HG03159 (cell line): ENCODE measurements at regions not wholly inside any gene's neighbourhood (a gene's known extent, or its start where the extent isn't known, plus 50 kb on each side); places are given as distances from the start of the nearest gene placed in this dataset.

ENCODE experiments used
- ATAC-seq: cut with Tn5 transposase; IDR thresholded peaks from one replicate; pipeline ENCODE4 v1.9.1; 2021; ENCODE audit warnings: mild to moderate bottlenecking, moderate library complexity; ENCODE audit not compliant: unreplicated experiment

- no peak for ATAC-seq
These were observed 173.5 kb upstream of the KCNIP4 start for GRCh38 chr4:22122062-22122461.

GRCh38 chr4:22115262-22115661, 166.7 kb upstream of the KCNIP4 start:
- no peak for ATAC-seq

- ATAC-seq: no peak
These were observed 155.2 kb upstream of the KCNIP4 start for GRCh38 chr4:22103768-22104167.

DNA sequence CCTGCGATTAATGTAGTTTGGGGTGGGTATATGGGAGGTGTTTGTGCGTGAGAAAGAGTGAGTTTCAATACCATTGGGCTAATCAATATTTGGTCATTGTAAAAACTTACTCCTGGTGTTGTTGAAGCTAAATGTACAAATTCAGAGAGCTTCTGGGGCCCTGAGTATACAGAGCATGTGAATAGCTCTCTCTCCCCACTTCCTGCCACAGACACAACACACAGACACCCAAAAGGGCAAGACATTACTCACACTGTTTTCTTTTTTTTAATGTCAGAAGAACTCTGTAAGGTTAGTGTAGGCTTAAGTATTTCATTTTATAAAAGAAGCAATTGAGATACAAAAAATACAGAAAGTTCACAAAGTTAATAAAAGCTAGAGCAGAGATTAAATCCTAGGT, 151.3 kb upstream of the KCNIP4 start:
- no peak for ATAC-seq

GRCh38 chr4:22097596-22097995, 149.0 kb upstream of the KCNIP4 start:
- no peak for ATAC-seq

- ATAC-seq: no peak
These were observed 145.6 kb upstream of the KCNIP4 start for GRCh38 chr4:22094217-22094616.

DNA sequence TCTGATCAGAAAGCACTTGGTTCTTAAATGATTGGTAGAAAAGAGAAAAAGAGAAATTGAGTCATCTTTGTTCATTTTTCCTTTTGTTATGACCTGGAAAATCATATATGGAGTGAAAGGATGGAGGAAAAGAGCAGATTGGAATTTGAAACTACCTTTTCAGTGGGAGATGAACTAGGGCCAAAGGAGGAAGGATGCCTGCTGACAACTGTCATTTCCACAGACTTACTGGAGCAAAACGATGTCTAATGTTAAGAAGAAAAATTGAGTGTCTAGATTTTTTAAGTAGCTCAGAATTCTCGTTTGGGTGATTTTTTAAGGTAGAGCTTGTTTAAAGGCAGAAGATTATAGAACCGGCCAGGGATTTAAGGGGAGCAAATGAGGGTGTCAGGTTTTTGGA, 144.6 kb upstream of the KCNIP4 start:
- no peak for ATAC-seq

DNA sequence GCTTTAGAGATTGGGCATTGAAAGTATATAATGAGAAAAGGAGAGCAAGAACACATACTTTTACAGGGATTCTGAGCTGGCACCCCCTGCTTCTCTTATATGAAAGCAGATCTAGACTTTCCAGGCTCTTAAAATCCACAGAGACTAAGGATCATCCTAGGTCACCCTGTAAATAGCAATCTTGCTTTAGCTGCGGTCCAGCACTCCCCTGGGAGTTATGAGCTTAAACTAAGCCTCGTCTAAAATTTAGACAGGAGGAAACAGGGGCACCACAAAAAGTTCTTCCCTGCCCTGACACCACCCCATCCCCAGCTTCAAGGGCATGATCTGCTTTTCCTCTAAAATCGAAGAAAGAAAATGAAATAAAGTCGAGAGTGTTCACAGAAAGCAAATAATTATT, 143.3 kb upstream of the KCNIP4 start:
- ATAC-seq: no peak

DNA sequence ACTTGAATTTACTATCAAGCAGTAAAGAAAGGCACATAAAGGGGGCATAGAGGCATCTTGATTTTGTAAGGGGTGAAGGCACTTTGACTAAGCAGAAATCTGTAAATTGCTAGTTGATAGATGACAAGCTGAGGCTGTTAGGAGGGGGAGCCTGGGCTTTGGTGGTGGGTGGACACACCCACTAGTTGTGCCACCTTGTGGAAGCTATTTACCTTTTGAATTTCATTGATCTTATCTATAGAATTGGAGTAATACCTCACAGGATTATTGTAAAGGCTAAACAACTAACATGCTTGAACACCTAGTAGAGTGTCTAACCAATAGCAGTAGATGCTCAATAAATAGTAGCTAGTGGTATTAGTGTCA, 142.8 kb upstream of the KCNIP4 start:
- ATAC-seq: no peak

- ATAC-seq: no peak
These were observed 142.2 kb upstream of the KCNIP4 start for GRCh38 chr4:22090661-22091351.

- no peak for ATAC-seq
These were observed 129.0 kb upstream of the KCNIP4 start for GRCh38 chr4:22077571-22077970.

DNA sequence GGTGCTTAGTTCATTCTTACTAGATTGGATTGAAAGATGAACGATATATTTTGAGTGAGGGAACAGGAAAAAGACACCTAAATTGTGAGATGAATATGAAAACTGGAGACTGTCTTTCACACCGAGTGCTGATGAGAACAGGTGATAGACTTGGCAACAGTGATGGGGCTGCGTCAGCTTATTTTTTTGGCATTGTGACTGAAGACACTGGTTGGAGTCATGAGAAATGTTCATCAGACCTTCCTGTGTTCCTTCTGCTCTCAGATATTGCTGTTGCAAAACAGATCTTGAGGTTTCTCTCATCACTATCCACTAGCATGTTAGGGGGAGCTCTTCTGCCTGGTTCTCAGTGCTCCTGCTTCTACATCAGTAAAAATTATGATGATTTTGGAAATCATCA, 124.2 kb upstream of the KCNIP4 start:
- ATAC-seq: no peak

DNA sequence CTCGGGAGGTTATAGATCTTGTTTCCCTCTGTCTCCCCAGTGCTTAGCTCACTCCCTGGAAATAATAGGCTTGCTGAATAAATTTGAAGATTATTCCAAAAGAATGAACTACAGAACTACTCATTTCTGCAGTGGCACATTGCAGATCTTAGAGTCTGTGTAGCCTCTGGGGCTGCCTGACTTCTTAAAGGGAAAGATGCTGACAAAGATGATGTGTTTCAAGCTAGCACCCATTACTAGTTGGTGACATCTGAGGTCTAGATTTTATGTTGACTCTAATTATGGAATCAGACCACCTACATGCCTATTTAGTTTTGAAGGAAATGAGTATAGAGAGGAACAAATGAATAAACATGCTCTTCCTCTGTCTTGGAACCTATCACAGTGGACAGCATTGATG, 123.7 kb upstream of the KCNIP4 start:
- ATAC-seq: no peak

DNA sequence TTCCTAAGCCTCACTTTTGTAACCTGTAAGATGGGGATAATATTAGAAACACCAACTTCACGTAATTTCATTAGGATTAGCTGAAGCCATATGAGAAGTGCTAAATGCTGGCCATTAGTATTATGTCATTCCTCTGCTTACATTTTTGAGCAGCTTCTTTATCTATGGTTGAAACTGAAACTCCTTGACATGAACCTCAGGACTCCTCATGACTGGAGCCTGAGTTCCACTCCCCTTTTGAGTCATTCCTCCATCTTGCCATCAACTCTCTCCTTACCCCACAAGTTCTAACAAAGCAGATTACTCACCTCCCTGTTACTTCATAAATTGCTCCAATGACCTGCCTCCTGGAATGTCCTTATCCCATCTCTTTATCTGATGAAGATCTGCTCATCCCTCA, 123.2 kb upstream of the KCNIP4 start:
- peak; percentile 64 for ATAC-seq

DNA sequence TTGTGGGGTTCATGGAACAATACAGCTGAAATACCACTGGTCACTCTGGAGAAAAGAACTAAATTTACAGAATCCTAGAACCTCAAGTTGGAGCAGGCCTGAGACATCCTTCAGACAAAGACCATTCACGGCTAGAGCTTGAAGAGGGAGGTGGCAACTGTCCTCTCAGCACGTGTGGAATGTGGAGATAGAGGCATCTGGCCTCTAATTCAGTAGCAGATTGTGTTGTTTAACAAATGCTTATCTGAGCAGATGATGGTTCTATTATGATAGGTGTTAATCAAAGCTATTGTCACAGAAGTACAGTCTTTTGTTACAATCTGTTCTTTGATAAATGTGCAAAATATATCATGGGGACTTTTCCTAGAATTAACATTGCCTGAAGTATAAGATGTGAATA, 121.7 kb upstream of the KCNIP4 start:
- ATAC-seq: no peak

DNA sequence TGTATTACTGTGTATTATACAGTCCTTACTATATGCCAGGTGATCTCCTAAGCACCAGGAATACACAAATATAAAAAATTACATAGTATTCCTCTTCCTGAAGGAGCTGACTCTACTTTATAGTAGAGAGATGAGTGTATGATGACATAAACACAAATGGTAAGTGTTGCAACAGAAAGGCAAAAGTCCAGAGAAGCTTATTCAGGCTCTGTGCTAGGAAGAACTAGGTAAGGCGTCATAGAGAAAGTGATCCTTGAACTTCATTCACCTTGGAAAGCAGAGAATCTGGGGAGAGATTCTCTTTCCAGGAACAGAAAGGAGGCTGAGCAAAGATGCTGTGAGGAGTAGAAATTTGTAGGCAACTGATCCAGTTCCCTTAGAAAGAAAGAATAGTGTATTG, 115.0 kb upstream of the KCNIP4 start:
- ATAC-seq: no peak

DNA sequence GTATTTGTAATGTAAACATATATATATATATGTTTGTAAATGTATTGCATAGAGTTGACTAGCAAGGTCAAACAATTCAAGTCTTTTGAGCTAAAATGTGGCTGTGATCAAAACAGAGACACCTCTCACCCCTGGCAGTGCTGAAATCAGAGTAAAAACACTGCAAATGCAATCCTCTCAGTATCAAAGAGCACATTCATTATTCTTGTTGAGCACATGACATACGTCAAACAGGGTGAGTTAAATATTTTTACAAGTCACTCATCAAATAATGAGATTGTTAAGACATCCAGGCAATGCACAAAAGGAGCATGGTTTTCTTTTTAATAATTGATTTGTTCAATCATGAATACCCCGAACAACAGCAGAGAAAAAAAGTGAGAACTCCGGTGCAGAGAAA, 114.1 kb upstream of the KCNIP4 start:
- ATAC-seq: no peak

GRCh38 chr4:22055954-22056353, 107.4 kb upstream of the KCNIP4 start:
- ATAC-seq: no peak

DNA sequence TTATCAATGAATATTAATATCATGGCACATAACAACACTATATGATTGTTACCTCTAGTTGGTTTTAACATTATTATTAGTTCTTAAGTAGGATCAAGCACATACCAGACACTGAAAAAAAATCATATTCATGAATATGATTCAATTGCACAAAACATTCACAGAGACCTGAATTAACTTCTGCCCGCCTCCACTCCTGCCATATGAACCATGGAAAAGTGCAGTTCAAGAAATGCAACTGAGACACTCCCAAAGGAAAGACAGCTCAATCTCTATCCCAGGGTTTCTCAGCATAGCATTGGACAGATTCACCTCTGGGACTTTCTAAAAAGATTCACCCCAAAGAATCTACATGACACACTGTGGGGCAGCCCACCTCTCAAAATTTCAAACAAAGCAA, 103.5 kb upstream of the KCNIP4 start:
- ATAC-seq: no peak

DNA sequence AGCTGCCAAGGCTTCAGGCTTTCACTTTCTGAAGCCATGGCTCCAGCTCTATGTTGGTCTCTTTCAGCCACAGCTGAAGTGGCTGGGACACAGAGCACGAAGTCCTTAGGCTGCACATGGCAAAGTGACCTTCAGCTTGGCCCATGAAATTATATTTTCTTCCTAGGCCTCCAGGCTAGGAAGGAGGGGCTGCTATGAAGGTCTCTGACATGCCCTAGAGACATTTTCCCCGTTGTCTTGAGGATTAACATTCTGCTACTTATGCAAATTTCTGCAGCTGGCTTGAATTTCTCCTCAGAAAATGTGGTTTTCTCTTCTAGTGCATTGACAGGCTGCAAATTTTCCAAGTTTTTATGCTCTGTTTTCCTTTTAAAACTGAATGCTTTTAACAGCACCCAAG, 99.8 kb upstream of the KCNIP4 start:
- ATAC-seq: no peak

DNA sequence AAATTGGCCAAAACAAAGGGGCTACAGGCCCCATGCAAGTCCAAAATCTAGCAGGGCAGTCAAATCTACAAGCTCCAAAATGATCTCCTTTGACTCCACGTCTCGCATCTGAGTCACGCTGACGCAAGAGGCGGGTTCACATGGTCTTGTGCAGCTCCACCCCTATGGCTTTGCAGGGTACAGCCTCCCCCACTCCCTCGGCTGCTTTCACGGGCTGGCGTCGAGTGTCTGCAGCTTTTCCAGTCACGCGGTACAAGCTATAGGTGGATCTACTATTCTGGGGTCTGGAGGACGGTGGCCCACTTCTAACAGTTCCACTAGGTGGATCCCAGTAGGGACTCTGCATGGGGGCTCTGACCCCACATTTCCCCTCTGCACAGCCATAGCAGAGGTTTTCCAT, 99.2 kb upstream of the KCNIP4 start:
- no peak for ATAC-seq

- ATAC-seq: no peak
These were observed 96.6 kb upstream of the KCNIP4 start for GRCh38 chr4:22045051-22045630.

GRCh38 chr4:22031423-22031822, 82.9 kb upstream of the KCNIP4 start:
- ATAC-seq: no peak
